SH-SY5Y (cell line): ENCODE measurements at regions not wholly inside any gene's neighbourhood (a gene's known extent, or its start where the extent isn't known, plus 50 kb on each side); places are given as distances from the start of the nearest gene placed in this dataset.

ENCODE experiments used
- GATA2 ChIP-seq: IDR thresholded peaks from 2 replicates; pipeline ENCODE4 v1.6.1; 2011; ENCODE audit warnings: mild to moderate bottlenecking, low read depth, low read length
- GATA3 ChIP-seq: IDR thresholded peaks from 2 replicates; pipeline ENCODE4 v1.6.1; 2011; ENCODE audit warnings: low read depth, mild to moderate bottlenecking, low read length, moderate library complexity

DNA sequence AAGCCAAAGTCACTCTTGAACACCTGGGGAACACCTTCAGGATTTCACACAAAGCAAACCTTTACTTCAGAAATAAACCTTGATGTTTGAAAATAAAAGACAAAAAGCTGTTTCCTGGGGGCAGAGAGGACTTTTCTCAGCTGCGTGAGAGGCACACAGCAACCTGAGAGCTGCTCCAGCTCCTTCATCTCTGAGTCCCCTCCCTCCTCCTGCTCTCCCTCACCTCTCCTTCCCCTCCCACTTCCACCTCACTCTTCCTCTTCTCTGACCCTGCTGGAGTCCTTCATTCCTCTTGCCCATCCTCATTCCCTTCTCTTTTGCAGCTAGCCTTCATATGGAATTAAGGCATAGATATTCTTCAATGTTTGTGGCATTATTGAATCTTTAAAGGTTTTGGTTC lies 208.4 kb downstream of the OMA1 start:
- TF ChIP-seq GATA3 (no peak), GATA2 (no peak)
